ENCODE measurements at regions not wholly inside any gene's neighbourhood (a gene's known extent, or its start where the extent isn't known, plus 50 kb on each side); places are given as distances from the start of the nearest gene placed in this dataset.

DNA sequence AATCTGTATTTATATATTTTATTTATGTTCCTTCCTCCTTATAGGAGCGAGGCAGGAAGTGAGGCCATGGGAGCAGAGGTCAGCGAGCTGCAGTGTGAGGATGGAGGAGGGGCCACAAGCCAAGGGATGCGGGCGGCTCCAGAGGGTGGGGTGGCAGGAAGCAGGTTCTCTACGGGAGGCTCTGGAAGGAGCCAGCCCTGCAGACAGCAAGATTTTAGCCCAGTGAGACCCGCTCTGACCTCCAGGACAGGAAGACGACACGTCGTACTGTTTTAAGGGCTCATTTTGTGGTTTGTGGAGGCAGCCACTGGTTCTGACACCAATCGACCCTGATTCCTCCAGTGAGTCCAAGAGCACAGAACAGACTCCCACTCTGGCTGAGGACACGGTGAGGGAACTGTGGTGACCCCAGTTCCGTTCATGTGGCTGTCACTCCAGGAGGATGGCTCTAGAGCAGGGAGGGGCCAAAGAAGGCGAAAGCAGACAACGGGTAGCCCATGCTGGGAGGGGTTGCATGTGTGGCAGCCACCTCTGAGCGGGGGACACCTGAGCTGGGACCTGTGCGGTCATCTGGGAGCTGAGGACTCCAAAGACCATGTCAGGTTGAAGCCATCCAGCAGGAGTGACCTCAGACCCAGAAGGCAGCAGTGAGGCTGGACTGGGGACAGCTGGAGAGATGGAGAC lies 100.1 kb upstream of the BHLHE23 start:
- Histone ChIP-seq H3K9me3 (no peaks in the 10 kb centered on the region; the same call in 1 of the 2 replicates), H3K4me1 (ENCODE audit: control insufficient read depth in 1 of 2, insufficient read depth in 2 of 2, low read depth in 1 of 2, low read length in 1 of 2) (no peaks in the 10 kb centered on the region; a peak in 1 of 4 replicates), H3K27ac (ENCODE audit: low read depth in 2 of 2, low read length in 1 of 2) (no peak overlapping the region), H3K9me2 (no peaks in the 10 kb centered on the region), H3K4me3 (ENCODE audit: low read depth in 2 of 2, low read length in 1 of 2) (no peak overlapping the region), H4K20me1 (ENCODE audit: insufficient read depth) (no peaks in the 10 kb centered on the region), H3K79me2 (ENCODE audit: insufficient read depth) (no peaks in the 10 kb centered on the region), H3K27me3 (ENCODE audit: insufficient read depth) (no peaks in the 10 kb centered on the region), H3F3A (replicated peaks; ENCODE audit: insufficient read depth) (peaks cover 3% of the 10 kb centered on the region), H3K4me2 (no peak overlapping the region), H3K9ac (no peak overlapping the region), H3K36me3 (replicated peaks in 1 of 2; ENCODE audit: control insufficient read depth in 1 of 2, insufficient read depth in 2 of 2, low read length in 1 of 2) (no peaks in the 10 kb centered on the region), H2AFZ (ENCODE audit: low read depth) (no peak overlapping the region)
- POLR2A ChIA-PET, result no interaction called here
- CTCF ChIA-PET, result interaction anchor here (0.7 kb wide), 1 partner anchor 22 kb away, joined by 3 read pairs; no protein-coding TSS in a partner anchor
- no peak for DNase-seq
- 39% methylated on average over 15 of the region's 16 CpGs for WGBS (ENCODE audit: low lambda C conversion rate)
- TF ChIP-seq, protein P1, sequence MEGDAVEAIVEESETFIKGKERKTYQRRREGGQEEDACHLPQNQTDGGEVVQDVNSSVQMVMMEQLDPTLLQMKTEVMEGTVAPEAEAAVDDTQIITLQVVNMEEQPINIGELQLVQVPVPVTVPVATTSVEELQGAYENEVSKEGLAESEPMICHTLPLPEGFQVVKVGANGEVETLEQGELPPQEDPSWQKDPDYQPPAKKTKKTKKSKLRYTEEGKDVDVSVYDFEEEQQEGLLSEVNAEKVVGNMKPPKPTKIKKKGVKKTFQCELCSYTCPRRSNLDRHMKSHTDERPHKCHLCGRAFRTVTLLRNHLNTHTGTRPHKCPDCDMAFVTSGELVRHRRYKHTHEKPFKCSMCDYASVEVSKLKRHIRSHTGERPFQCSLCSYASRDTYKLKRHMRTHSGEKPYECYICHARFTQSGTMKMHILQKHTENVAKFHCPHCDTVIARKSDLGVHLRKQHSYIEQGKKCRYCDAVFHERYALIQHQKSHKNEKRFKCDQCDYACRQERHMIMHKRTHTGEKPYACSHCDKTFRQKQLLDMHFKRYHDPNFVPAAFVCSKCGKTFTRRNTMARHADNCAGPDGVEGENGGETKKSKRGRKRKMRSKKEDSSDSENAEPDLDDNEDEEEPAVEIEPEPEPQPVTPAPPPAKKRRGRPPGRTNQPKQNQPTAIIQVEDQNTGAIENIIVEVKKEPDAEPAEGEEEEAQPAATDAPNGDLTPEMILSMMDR (IDR thresholded peaks at IDR 0.05), result no peak
- TF ChIP-seq NRF1 (IDR thresholded peaks at IDR 0.05; ENCODE audit: low read depth, low read length) (no peak), MEF2A (IDR thresholded peaks at IDR 0.05; ENCODE audit: borderline replicate concordance, low read depth) (no peak)

- CTCF ChIA-PET, result interaction anchor here (0.7 kb wide), 1 partner anchor 21 kb away, joined by 3 read pairs; no protein-coding TSS in a partner anchor
- TF ChIP-seq NFIC (IDR thresholded peaks at IDR 0.05; ENCODE audit: borderline replicate concordance) (no peak), TCF12 (IDR thresholded peaks at IDR 0.05) (no peak), RXRA (IDR thresholded peaks at IDR 0.05; ENCODE audit: borderline replicate concordance, low read depth) (no peak), RCOR1 (IDR thresholded peaks at IDR 0.05; ENCODE audit: low read length) (no peak), GABPA (IDR thresholded peaks at IDR 0.05; ENCODE audit: low read depth) (no peak), PBX3 (IDR thresholded peaks at IDR 0.05) (no peak)
Measured at GRCh38 chr20:63106108-63106764, 99.5 kb upstream of the BHLHE23 start.

More at GRCh38 chr20:63106108-63106764, 99.5 kb upstream of the BHLHE23 start:
- Histone ChIP-seq H3K4me3 (ENCODE audit: low read depth in 2 of 2, low read length in 1 of 2) (no peak overlapping the region), H3F3A (replicated peaks; ENCODE audit: insufficient read depth) (peaks cover 3% of the 10 kb centered on the region), H3K27ac (ENCODE audit: low read depth in 2 of 2, low read length in 1 of 2) (no peak overlapping the region), H3K4me1 (ENCODE audit: control insufficient read depth in 1 of 2, insufficient read depth in 2 of 2, low read depth in 1 of 2, low read length in 1 of 2) (no peaks in the 10 kb centered on the region; a peak in 1 of 4 replicates), H3K9me3 (no peaks in the 10 kb centered on the region; the same call in 1 of the 2 replicates), H2AFZ (ENCODE audit: low read depth) (no peak overlapping the region), H3K36me3 (replicated peaks in 1 of 2; ENCODE audit: control insufficient read depth in 1 of 2, insufficient read depth in 2 of 2, low read length in 1 of 2) (no peaks in the 10 kb centered on the region), H3K27me3 (ENCODE audit: insufficient read depth) (no peaks in the 10 kb centered on the region), H3K4me2 (no peak overlapping the region), H3K9me2 (no peaks in the 10 kb centered on the region), H4K20me1 (ENCODE audit: insufficient read depth) (no peaks in the 10 kb centered on the region), H3K9ac (no peak overlapping the region), H3K79me2 (ENCODE audit: insufficient read depth) (no peaks in the 10 kb centered on the region)
- no peak for DNase-seq
- POLR2A ChIA-PET, result no interaction called here
- 33% methylated on average over 15 of the region's 15 CpGs for WGBS (ENCODE audit: low lambda C conversion rate)

Measured in SK-N-SH (cell line).